H1 (cell line): ENCODE measurements at regions not wholly inside any gene's neighbourhood (a gene's known extent, or its start where the extent isn't known, plus 50 kb on each side); places are given as distances from the start of the nearest gene placed in this dataset.

ENCODE experiments used
- CTCF ChIA-PET: fragments of 300-600 bp; sonication (Branson Sonifier 250); formaldehyde crosslinking; loops from one replicate; lab custom pipeline; 2021; ENCODE audit not compliant: partially characterized antibody; lab: Charles Lee
- POLR2A ChIA-PET: fragments of 300-600 bp; sonication (Branson Sonifier 250); formaldehyde crosslinking; loops from one replicate; lab custom pipeline; 2021; ENCODE audit warnings: inconsistent platforms; ENCODE audit not compliant: partially characterized antibody; lab: Charles Lee
- DNase-seq, 2 experiments: peaks; one replicate each; pipeline versions ENCODE4 v3.0.0 to v3.0.0-alpha.2; 2010 to 2022; ENCODE audit warnings: low spot score in 2 of 2, low read depth in 1 of 2, mixed read lengths in 1 of 2
- FAIRE-seq: peaks from 2 replicates; lab custom pipeline; 2011; peaks lifted over from hg19 to GRCh38; lab: Jason Lieb, UNC
- H2AFZ ChIP-seq: 2 replicates; pipeline ENCODE4 v1.8.1; 2012; ENCODE audit warnings: low read length, inconsistent platforms
- H2AK5ac ChIP-seq: 2 replicates; pipeline ENCODE4 v1.6.1; 2013; ENCODE audit warnings: low read depth, low read length
- H2BK120ac ChIP-seq: replicated peaks from 2 replicates; pipeline ENCODE3; 2013; ENCODE audit warnings: low read depth, low read length, inconsistent platforms
- H2BK12ac ChIP-seq: 2 replicates; pipeline ENCODE4 v1.6.1; 2013; ENCODE audit warnings: low read depth, low read length
- H2BK15ac ChIP-seq: 2 replicates; pipeline ENCODE4 v1.6.1; 2013; ENCODE audit warnings: low read length
- H2BK20ac ChIP-seq: 2 replicates; pipeline ENCODE4 v1.6.1; 2013; ENCODE audit warnings: low read length
- H2BK5ac ChIP-seq: 2 replicates; pipeline ENCODE4 v1.6.1; 2013; ENCODE audit warnings: low read depth, low read length
- H3K14ac ChIP-seq: 2 replicates; pipeline ENCODE4 v1.6.1; 2013; ENCODE audit warnings: inconsistent platforms; ENCODE audit not compliant: insufficient read length
- H3K18ac ChIP-seq: 2 replicates; pipeline ENCODE4 v1.6.1; 2013; ENCODE audit warnings: low read length; ENCODE audit errors: extremely low read depth
- H3K23ac ChIP-seq: 2 replicates; pipeline ENCODE4 v1.6.1; 2013; ENCODE audit warnings: inconsistent platforms; ENCODE audit not compliant: insufficient read length
- H3K23me2 ChIP-seq: 2 replicates; pipeline ENCODE4 v1.6.1; 2013; ENCODE audit warnings: low read depth, low read length
- H3K27ac ChIP-seq: 2 replicates; pipeline ENCODE4 v1.6.1; 2011; ENCODE audit warnings: low read depth, low read length, inconsistent platforms
- H3K27me3 ChIP-seq, 4 experiments: replicated peaks in 1 of 4; 1 replicate in 1 of 4; 2 replicates in 3 of 4; pipeline versions ENCODE4 v1.6.1 to v1.8.1; 2011 to 2013; ENCODE audit warnings: low read length in 3 of 4, mild to moderate bottlenecking in 3 of 4, inconsistent platforms in 2 of 4, mixed read lengths in 2 of 4, moderate library complexity in 1 of 4; ENCODE audit not compliant: control insufficient read depth in 3 of 4, insufficient read depth in 3 of 4; ENCODE audit errors: extremely low read depth in 1 of 4
- H3K36me3 ChIP-seq, 4 experiments: 2 replicates each; pipeline versions ENCODE4 v1.6.1 to v1.8.1; 2011 to 2013; ENCODE audit warnings: mild to moderate bottlenecking in 4 of 4, low read length in 3 of 4, moderate library complexity in 2 of 4, control low read depth in 1 of 4, inconsistent platforms in 1 of 4; ENCODE audit not compliant: insufficient read depth in 4 of 4, control insufficient read depth in 2 of 4
- H3K4ac ChIP-seq: replicated peaks from 2 replicates; pipeline ENCODE3; 2013; ENCODE audit warnings: low read length, low read depth, mixed read lengths, inconsistent platforms; ENCODE audit not compliant: insufficient read length
- H3K4me1 ChIP-seq, 4 experiments: replicated peaks in 1 of 4; 1 replicate in 1 of 4; 2 replicates in 3 of 4; pipeline versions ENCODE4 v1.6.1 to v1.8.1; 2011 to 2013; ENCODE audit warnings: low read length in 3 of 4, inconsistent platforms in 2 of 4, mixed read lengths in 1 of 4; ENCODE audit not compliant: insufficient read depth in 4 of 4, control insufficient read depth in 3 of 4
- H3K4me2 ChIP-seq, 2 experiments: 2 replicates each; pipeline versions ENCODE4 v1.6.1 to v1.8.1; 2011 to 2013; ENCODE audit warnings: low read depth in 2 of 2, low read length in 2 of 2, control low read depth in 1 of 2, inconsistent platforms in 1 of 2, mild to moderate bottlenecking in 1 of 2; ENCODE audit not compliant: insufficient read depth in 1 of 2
- H3K4me3 ChIP-seq, 4 experiments: fragments of 200-600, 300-600 bp in 1 of 4; sonication (generic), shearing (Covaris generic), sonication (Bioruptor Twin) in 1 of 4; 2 replicates each; pipeline versions ENCODE4 v1.5.1 to v1.8.1; 2011 to 2016; ENCODE audit warnings: low read length in 4 of 4, low read depth in 3 of 4, control low read depth in 2 of 4, inconsistent platforms in 2 of 4, mild to moderate bottlenecking in 2 of 4, mixed read lengths in 1 of 4, moderate library complexity in 1 of 4; ENCODE audit not compliant: insufficient read depth in 2 of 4; ENCODE audit errors: extremely low read depth in 1 of 4
- H3K56ac ChIP-seq: replicated peaks from 2 replicates; pipeline ENCODE3; 2013; ENCODE audit warnings: low read depth, mild to moderate bottlenecking, mixed read lengths, low read length, inconsistent platforms; ENCODE audit not compliant: insufficient read length
- H3K79me1 ChIP-seq: 2 replicates; pipeline ENCODE4 v1.6.1; 2013; ENCODE audit warnings: low read depth, low read length, control low read depth
- H3K79me2 ChIP-seq, 2 experiments: 2 replicates each; pipeline versions ENCODE4 v1.6.1 to v1.8.1; 2012 to 2013; ENCODE audit warnings: low read length in 2 of 2, mild to moderate bottlenecking in 2 of 2, inconsistent platforms in 1 of 2; ENCODE audit not compliant: insufficient read depth in 2 of 2, control insufficient read depth in 1 of 2
- H3K9ac ChIP-seq, 4 experiments: replicated peaks in 1 of 4; 1 replicate in 1 of 4; 2 replicates in 3 of 4; pipeline versions ENCODE4 v1.6.1 to v1.8.1; 2011 to 2013; ENCODE audit warnings: low read depth in 3 of 4, low read length in 3 of 4, control low read depth in 2 of 4, mild to moderate bottlenecking in 2 of 4, moderate library complexity in 2 of 4, inconsistent platforms in 1 of 4; ENCODE audit errors: extremely low read depth in 1 of 4
- H3K9me3 ChIP-seq, 2 experiments: 2 replicates each; pipeline versions ENCODE4 v1.6.1 to v1.8.1; 2012 to 2013; ENCODE audit warnings: mild to moderate bottlenecking in 2 of 2, moderate library complexity in 2 of 2, control low read depth in 1 of 2, inconsistent platforms in 1 of 2, low read depth in 1 of 2, low read length in 1 of 2, mixed read lengths in 1 of 2; ENCODE audit not compliant: insufficient read depth in 2 of 2
- H4K20me1 ChIP-seq, 2 experiments: replicated peaks in 1 of 2; 2 replicates each; pipeline versions ENCODE3 to v1.8.1; 2011 to 2013; ENCODE audit warnings: inconsistent platforms in 2 of 2, low read length in 2 of 2, mild to moderate bottlenecking in 1 of 2; ENCODE audit not compliant: insufficient read depth in 2 of 2, control insufficient read depth in 1 of 2
- H4K5ac ChIP-seq: 2 replicates; pipeline ENCODE4 v1.6.1; 2013; ENCODE audit warnings: low read length, low read depth, mixed read lengths, inconsistent platforms; ENCODE audit not compliant: insufficient read length
- H4K8ac ChIP-seq: 2 replicates; pipeline ENCODE4 v1.8.0; 2013; ENCODE audit warnings: mild to moderate bottlenecking, moderate library complexity, low read length, inconsistent platforms; ENCODE audit not compliant: insufficient read depth; ENCODE audit errors: extremely low read depth
- H4K91ac ChIP-seq: replicated peaks from 2 replicates; pipeline ENCODE3; 2013; ENCODE audit warnings: low read length, mixed read lengths, inconsistent platforms; ENCODE audit not compliant: insufficient read length
- CBX8 ChIP-seq: fragments of 300-800, 300-1000 bp; sonication (generic); IDR thresholded peaks from 2 replicates; pipeline ENCODE4 v1.7.1; 2016; ENCODE audit warnings: low read depth, low read length, borderline replicate concordance
- CHD2 ChIP-seq: IDR thresholded peaks from 2 replicates; pipeline ENCODE4 v1.6.1; 2012; ENCODE audit warnings: low read length, improper control_type of control experiment
- JUN ChIP-seq: IDR thresholded peaks from 2 replicates; pipeline ENCODE4 v1.6.1; 2011; ENCODE audit warnings: low read depth, mild to moderate bottlenecking, improper control_type of control experiment, low read length
- POLR2AphosphoS5 ChIP-seq: IDR thresholded peaks from 2 replicates; pipeline ENCODE4 v1.6.1; 2011; ENCODE audit warnings: low read depth, low read length
- RAD21 ChIP-seq, 2 experiments: IDR thresholded peaks in 1 of 2; conservative IDR thresholded peaks in 1 of 2; 2 replicates each; pipeline ENCODE4 v1.6.1; 2011; ENCODE audit warnings: low read depth in 2 of 2, low read length in 2 of 2, improper control_type of control experiment in 1 of 2, inconsistent platforms in 1 of 2, mild to moderate bottlenecking in 1 of 2, moderate library complexity in 1 of 2
- RBBP5 ChIP-seq: IDR thresholded peaks from 2 replicates; pipeline ENCODE4 v1.7.1; 2012; ENCODE audit warnings: low read depth, mild to moderate bottlenecking, inconsistent platforms, low read length, moderate library complexity, borderline replicate concordance
- RXRA ChIP-seq: IDR thresholded peaks from 2 replicates; pipeline ENCODE4 v1.6.1; 2011; ENCODE audit warnings: low read depth, mild to moderate bottlenecking, low read length, moderate library complexity; ENCODE audit not compliant: insufficient read depth
- SIN3A ChIP-seq, 2 experiments: IDR thresholded peaks in 1 of 2; conservative IDR thresholded peaks in 1 of 2; 2 replicates each; pipeline ENCODE4 v1.6.1; 2011 to 2012; ENCODE audit warnings: low read length in 2 of 2, improper control_type of control experiment in 1 of 2, low read depth in 1 of 2, mild to moderate bottlenecking in 1 of 2
- SIX5 ChIP-seq: IDR thresholded peaks from 2 replicates; pipeline ENCODE4 v1.6.1; 2011; ENCODE audit warnings: mild to moderate bottlenecking, low read depth, low read length
- SUZ12 ChIP-seq: fragments of 200-600 bp; sonication (generic); IDR thresholded peaks from 2 replicates; pipeline ENCODE4 v1.6.1; 2012; ENCODE audit warnings: mild to moderate bottlenecking, inconsistent platforms, low read length, moderate library complexity, mixed read lengths
- TAF7 ChIP-seq: optimal IDR thresholded peaks from 2 replicates; pipeline ENCODE3; 2011; ENCODE audit warnings: low read depth, mild to moderate bottlenecking, inconsistent platforms, low read length, moderate library complexity, borderline replicate concordance
- TEAD4 ChIP-seq: IDR thresholded peaks from 2 replicates; pipeline ENCODE4 v1.6.1; 2012; ENCODE audit warnings: low read depth, low read length, inconsistent platforms, mixed read lengths
- WGBS, 2 experiments: shearing (Covaris generic) in 1 of 2; methylation state at CpG; one replicate each; pipeline versions ENCODE4 v1.1.6 to v1.1.7; 2013 to 2015; ENCODE audit warnings: low lambda C conversion rate in 2 of 2, mixed read lengths in 2 of 2, inconsistent platforms in 1 of 2, low coverage in 1 of 2, missing lambda C conversion rate in 1 of 2; ENCODE audit not compliant: insufficient replicate concordance in 2 of 2, insufficient coverage in 1 of 2, insufficient read length in 1 of 2; ENCODE audit errors: extremely low coverage in 1 of 2, missing lambda C conversion rate in 1 of 2; 5-methylcytosine and 5-hydroxymethylcytosine counted together
- TF ChIP-seq, protein P1 (sequence below): IDR thresholded peaks from 2 replicates; pipeline ENCODE4 v1.6.1; 2012; ENCODE audit warnings: inconsistent platforms

DNA sequence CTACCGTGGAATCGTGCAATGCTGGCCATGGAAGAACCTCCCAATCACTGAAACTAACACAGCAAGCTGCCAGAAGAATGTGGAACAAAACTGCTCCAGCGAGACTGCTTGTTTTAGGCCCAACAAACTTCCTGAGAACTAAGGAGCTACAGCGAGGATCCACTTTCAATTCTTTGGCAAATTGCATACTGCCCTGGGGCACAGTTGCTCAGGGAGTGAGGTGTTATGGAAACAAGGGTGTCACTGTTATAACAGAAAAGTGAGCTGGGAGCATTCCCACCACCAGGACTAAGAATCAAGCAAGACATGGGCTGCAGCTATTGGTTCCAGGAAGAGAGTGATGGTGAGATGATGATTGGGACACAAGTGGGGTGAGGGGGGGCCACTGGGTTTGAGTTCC, 1606.1 kb upstream of the FLRT2 start:
- no peak overlapping the region for H3K18ac ChIP-seq
- no peak for DNase-seq
- H4K91ac ChIP-seq = no peak overlapping the region
- no peaks in the 10 kb centered on the region for H3K36me3 ChIP-seq
- no peak overlapping the region for H2AK5ac ChIP-seq
- H2BK12ac ChIP-seq = no peak overlapping the region
- no peak overlapping the region for H4K5ac ChIP-seq
- ChIA-PET POLR2A (no interaction called here), CTCF (interaction anchor here (0.5 to 1.3 kb wide), 2 partner anchors 45 to 690 kb away, joined by 3 read pairs; no protein-coding TSS in a partner anchor)
- no peak overlapping the region for H3K27ac ChIP-seq
- no peak overlapping the region for H3K56ac ChIP-seq
- H3K9ac ChIP-seq = no peak overlapping the region
- H3K23me2 ChIP-seq = no peaks in the 10 kb centered on the region
- WGBS, 2 experiments = 98% methylated on average over 4 of the region's 4 CpGs; no CpG with 5 or more reads in 1 of the 2 experiments
- no peak overlapping the region for H3K4me3 ChIP-seq
- H2AFZ ChIP-seq = no peak overlapping the region; the same call in 1 of the 2 replicates
- H2BK20ac ChIP-seq = no peak overlapping the region
- H3K79me1 ChIP-seq = no peaks in the 10 kb centered on the region
- H2BK120ac ChIP-seq = no peak overlapping the region
- FAIRE-seq = no peak
- H3K27me3 ChIP-seq = no peaks in the 10 kb centered on the region
- H4K20me1 ChIP-seq = no peaks in the 10 kb centered on the region
- H3K23ac ChIP-seq = no peak overlapping the region
- H3K14ac ChIP-seq = no peak overlapping the region
- H3K9me3 ChIP-seq = no peaks in the 10 kb centered on the region
- no peaks in the 10 kb centered on the region for H3K79me2 ChIP-seq
- no peak for TF ChIP-seq RAD21 (IDR thresholded peaks at IDR 0.05 in 1 of 2, conservative IDR thresholded peaks at IDR 0.05 in 1 of 2; ENCODE audit: low read depth in 2 of 2, low read length in 2 of 2)
- TF ChIP-seq CBX8 = no peak
- TF ChIP-seq SUZ12 = no peak
- TF ChIP-seq, protein P1, sequence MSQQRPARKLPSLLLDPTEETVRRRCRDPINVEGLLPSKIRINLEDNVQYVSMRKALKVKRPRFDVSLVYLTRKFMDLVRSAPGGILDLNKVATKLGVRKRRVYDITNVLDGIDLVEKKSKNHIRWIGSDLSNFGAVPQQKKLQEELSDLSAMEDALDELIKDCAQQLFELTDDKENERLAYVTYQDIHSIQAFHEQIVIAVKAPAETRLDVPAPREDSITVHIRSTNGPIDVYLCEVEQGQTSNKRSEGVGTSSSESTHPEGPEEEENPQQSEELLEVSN = no peak
- TF ChIP-seq RXRA = no peak
- no peak for TF ChIP-seq CHD2
- TF ChIP-seq POLR2AphosphoS5 = no peak
- TF ChIP-seq TEAD4 = no peak
- no peak for TF ChIP-seq JUN
- no peak for TF ChIP-seq SIN3A (conservative IDR thresholded peaks at IDR 0.05 in 1 of 2, IDR thresholded peaks at IDR 0.05 in 1 of 2; ENCODE audit: low read depth in 1 of 2, low read length in 2 of 2)
- no peak for TF ChIP-seq TAF7
- no peak for TF ChIP-seq RBBP5
- no peak for TF ChIP-seq SIX5
- TF ChIP-seq, all 59 proteins: peak for 0
- Histone ChIP-seq H3K4ac (no peak overlapping the region), H2BK15ac (no peak overlapping the region), H3K4me2 (no peak overlapping the region), H4K8ac (no peak overlapping the region), H3K4me1 (no peaks in the 10 kb centered on the region), H2BK5ac (no peak overlapping the region)
